IPS-18a (cell line): ENCODE measurements at regions not wholly inside any gene's neighbourhood (a gene's known extent, or its start where the extent isn't known, plus 50 kb on each side); places are given as distances from the start of the nearest gene placed in this dataset.
"Not testable (repeated sequence)": the region's sequence is repeated elsewhere in the genome, so short reads cannot be mapped to it uniquely, and the experiment has no call there.

Source experiments
- H3K27ac ChIP-seq: one replicate; pipeline ENCODE4 v1.5.1; 2013; ENCODE audit warnings: low read length
- H3K27me3 ChIP-seq: one replicate; pipeline ENCODE4 v1.6.1; 2013; ENCODE audit warnings: mild to moderate bottlenecking, low read length; ENCODE audit not compliant: control insufficient read depth, insufficient read depth
- H3K36me3 ChIP-seq: one replicate; pipeline ENCODE4 v1.6.1; 2013; ENCODE audit warnings: low read depth, low read length; ENCODE audit not compliant: control insufficient read depth
- H3K4me1 ChIP-seq: one replicate; pipeline ENCODE4 v1.6.1; 2013; ENCODE audit warnings: low read depth, low read length; ENCODE audit not compliant: control insufficient read depth
- H3K4me3 ChIP-seq: one replicate; pipeline ENCODE4 v1.5.1; 2013; ENCODE audit warnings: low read length
- H3K9ac ChIP-seq: one replicate; pipeline ENCODE4 v1.6.1; 2013; ENCODE audit warnings: mild to moderate bottlenecking, low read length, moderate library complexity
- H3K9me3 ChIP-seq: one replicate; pipeline ENCODE4 v1.6.1; 2013; ENCODE audit warnings: low read depth, low read length; ENCODE audit not compliant: control insufficient read depth

- no peaks in the 10 kb centered on the region for H3K27me3 ChIP-seq
- no peak overlapping the region for H3K9ac ChIP-seq
- H3K27ac ChIP-seq = no peak overlapping the region
- peaks cover 3% of the 10 kb centered on the region for H3K4me1 ChIP-seq
- no peaks in the 10 kb centered on the region for H3K36me3 ChIP-seq
- H3K9me3 ChIP-seq = no peaks in the 10 kb centered on the region
- no peak overlapping the region for H3K4me3 ChIP-seq
Observed at GRCh38 chr10:20656886-20657285, 240.2 kb downstream of the NEBL start.

DNA sequence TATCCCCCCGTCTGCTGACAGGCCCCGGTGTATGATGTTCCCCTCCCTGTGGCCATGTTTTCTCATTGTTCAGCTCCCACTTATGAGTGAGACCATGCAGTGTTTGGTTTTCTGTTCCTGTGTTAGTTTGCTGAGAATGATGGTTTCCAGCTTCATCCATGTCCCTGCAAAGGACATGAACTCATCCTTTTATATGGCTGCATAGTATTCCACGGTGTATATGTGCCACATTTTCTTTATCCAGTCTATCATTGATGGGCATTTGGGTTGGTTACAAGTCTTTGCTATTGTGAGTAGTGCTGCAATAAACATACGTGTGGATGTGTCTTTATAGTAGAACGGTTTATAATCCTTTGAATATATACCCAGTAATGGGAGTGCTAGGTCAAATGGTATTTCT, 244.7 kb downstream of the NEBL start:
- H3K27ac ChIP-seq, H3K4me1 ChIP-seq, H3K9me3 ChIP-seq, H3K4me3 ChIP-seq, H3K27me3 ChIP-seq, H3K9ac ChIP-seq, H3K36me3 ChIP-seq: not testable (repeated sequence)

DNA sequence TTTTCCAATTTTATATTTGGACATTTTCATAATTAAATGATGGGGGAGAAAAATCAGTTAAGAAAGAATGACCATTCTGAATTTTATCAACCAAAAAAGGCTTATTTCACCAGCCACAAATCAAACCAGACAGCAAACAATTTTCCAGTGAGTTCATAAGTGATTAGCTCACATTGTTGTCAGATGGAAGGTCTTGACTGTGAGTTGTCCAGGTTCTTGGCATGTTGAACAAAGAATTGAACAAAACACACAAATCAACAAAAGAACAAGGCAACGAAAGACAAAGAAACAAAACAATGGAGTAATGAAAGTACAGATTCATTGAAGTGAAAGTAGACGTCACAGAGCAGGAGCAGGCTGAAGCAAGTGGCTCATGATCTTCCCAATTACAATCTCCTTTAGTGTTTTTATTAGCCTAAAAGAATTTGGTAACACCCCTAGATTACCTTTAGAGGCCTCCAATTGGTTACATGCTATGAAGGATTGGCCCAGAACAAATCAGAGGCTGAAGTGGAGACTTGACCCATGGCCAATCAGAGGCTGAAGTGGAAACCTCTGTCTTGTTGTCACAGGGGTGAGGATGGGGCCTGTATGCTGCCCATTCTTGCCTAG, 248.7 kb downstream of the NEBL start:
- Histone ChIP-seq H3K36me3 (no peaks in the 10 kb centered on the region), H3K27me3 (no peaks in the 10 kb centered on the region), H3K4me1 (peaks cover 5% of the 10 kb centered on the region), H3K9me3 (no peaks in the 10 kb centered on the region), H3K4me3 (no peak overlapping the region), H3K9ac (no peak overlapping the region), H3K27ac (no peak overlapping the region)

DNA sequence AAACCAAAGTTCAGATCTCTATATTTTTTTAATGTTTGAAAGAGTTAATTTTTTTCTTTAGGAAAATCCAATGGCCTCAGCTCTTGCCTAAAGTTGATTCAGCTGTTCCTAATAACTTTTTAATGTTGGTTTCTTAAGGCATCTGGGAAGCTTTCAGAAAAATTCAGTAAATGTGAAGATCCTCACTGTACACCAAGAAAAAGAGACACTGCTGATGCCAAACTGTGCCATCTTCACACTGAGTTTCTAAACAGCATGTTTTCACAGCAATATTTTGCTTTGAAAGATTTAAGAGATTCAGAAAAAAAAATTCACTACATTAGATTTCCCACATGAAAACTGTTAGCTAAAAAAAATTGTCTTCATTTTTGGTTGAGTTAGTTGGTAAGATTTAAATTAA, 249.4 kb downstream of the NEBL start:
- Histone ChIP-seq H3K9ac (no peak overlapping the region), H3K27ac (no peak overlapping the region), H3K9me3 (no peaks in the 10 kb centered on the region), H3K27me3 (no peaks in the 10 kb centered on the region), H3K4me1 (peaks cover 5% of the 10 kb centered on the region), H3K36me3 (no peaks in the 10 kb centered on the region), H3K4me3 (no peak overlapping the region)

DNA sequence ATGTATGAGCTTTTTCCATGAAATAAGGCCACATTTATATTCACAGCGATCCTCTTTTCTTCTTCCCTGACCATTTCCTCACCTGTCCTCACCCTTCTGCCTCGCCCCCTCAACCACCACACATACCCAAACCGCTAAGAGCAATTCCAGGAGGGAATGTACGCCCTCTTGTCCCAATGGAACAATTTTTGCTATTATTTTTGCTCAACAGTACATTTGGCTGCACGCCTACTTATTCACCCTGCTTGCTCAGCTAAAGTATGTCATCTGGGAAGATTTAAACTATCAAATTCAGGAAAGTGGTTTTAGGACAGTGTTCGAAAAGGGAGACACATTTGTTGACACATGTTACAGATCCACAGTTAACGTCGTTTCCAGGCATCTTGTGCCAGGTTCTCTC, 252.7 kb downstream of the NEBL start:
- Histone ChIP-seq H3K4me1 (no peaks in the 10 kb centered on the region), H3K9me3 (no peaks in the 10 kb centered on the region), H3K27me3 (no peaks in the 10 kb centered on the region), H3K9ac (no peak overlapping the region), H3K4me3 (no peak overlapping the region), H3K27ac (no peak overlapping the region), H3K36me3 (no peaks in the 10 kb centered on the region)

GRCh38 chr10:20641605-20642004, 255.5 kb downstream of the NEBL start:
- Histone ChIP-seq H3K36me3 (no peaks in the 10 kb centered on the region), H3K9ac (no peak overlapping the region), H3K27ac (no peak overlapping the region), H3K27me3 (no peaks in the 10 kb centered on the region), H3K9me3 (no peaks in the 10 kb centered on the region), H3K4me1 (no peaks in the 10 kb centered on the region), H3K4me3 (no peak overlapping the region)

- no peaks in the 10 kb centered on the region for H3K36me3 ChIP-seq
- H3K4me1 ChIP-seq = no peaks in the 10 kb centered on the region
Observed at GRCh38 chr10:20635570-20635969, 261.5 kb downstream of the NEBL start.

DNA sequence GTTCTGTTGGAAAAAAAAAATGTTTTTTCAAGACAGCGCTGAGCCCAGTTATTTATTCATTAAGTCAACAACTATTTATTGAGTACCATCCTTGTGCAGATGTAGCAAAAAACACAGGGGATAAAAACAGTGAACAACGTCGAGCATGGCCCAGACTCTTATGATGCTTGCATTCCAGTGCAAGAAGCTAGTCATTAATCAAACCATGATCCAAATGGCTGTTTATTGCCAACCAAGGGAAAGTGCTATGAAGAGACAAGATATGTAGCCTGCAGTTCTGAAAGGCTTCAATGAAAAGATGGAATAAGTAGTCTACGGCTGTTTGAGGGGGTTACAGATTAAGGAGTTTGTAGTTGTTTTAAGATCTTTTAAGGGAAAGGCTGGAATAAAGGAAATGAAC, 262.3 kb downstream of the NEBL start:
- H3K36me3 ChIP-seq = no peaks in the 10 kb centered on the region
- H3K4me1 ChIP-seq = no peaks in the 10 kb centered on the region
- H3K27me3 ChIP-seq = no peaks in the 10 kb centered on the region
- H3K27ac ChIP-seq = no peak overlapping the region
- H3K9me3 ChIP-seq = no peaks in the 10 kb centered on the region
- no peak overlapping the region for H3K4me3 ChIP-seq
- no peak overlapping the region for H3K9ac ChIP-seq

More at GRCh38 chr10:20635570-20635969, 261.5 kb downstream of the NEBL start:
- no peaks in the 10 kb centered on the region for H3K9me3 ChIP-seq
- H3K27ac ChIP-seq = no peak overlapping the region
- no peak overlapping the region for H3K9ac ChIP-seq
- no peaks in the 10 kb centered on the region for H3K27me3 ChIP-seq
- no peak overlapping the region for H3K4me3 ChIP-seq

DNA sequence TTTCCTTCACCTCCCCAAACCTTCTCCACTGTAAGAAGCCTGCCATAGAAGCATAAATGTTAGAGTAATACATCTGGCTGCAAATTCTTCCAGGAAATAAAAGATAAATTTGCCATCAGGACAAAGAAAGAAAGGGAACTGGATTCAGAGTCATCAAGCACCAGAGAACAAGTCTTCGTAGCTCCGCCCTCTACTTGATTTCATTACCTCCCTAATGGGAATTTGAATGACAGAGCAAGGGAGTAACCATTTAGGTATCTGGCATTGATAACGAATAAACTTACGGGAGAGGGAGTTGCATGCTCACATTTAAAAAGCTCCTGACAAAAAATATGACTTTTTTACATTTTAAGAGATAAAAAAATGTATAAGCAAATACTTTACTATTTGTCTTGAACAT, 263.4 kb downstream of the NEBL start:
- no peaks in the 10 kb centered on the region for H3K4me1 ChIP-seq
- H3K4me3 ChIP-seq = no peak overlapping the region

DNA sequence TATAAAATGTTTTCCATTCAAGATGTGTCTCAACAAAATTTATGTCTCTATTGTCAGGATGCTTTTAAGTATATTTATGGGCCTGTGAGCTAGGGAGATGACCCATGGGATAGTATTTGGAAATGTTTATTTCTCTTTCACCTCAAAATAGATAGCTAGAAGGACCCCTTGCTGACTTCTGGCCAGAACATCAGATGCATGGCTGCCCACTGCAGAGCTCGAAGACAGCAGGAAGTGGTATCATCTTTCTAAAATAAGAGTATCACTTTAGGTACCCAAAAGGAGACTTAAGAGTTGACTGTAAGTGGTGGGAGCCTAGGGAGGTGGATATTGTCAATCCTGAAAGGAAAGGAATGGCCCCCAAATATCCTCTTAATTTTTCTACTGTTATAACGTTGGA, 264.4 kb downstream of the NEBL start:
- Histone ChIP-seq H3K27me3 (no peaks in the 10 kb centered on the region), H3K9ac (no peak overlapping the region), H3K36me3 (no peaks in the 10 kb centered on the region), H3K27ac (no peak overlapping the region), H3K9me3 (no peaks in the 10 kb centered on the region), H3K4me1 (no peaks in the 10 kb centered on the region), H3K4me3 (no peak overlapping the region)

More for the DNA sequence above, 263.4 kb downstream of the NEBL start:
- Histone ChIP-seq H3K9ac (no peak overlapping the region), H3K9me3 (no peaks in the 10 kb centered on the region), H3K27ac (no peak overlapping the region), H3K36me3 (no peaks in the 10 kb centered on the region), H3K27me3 (no peaks in the 10 kb centered on the region)

DNA sequence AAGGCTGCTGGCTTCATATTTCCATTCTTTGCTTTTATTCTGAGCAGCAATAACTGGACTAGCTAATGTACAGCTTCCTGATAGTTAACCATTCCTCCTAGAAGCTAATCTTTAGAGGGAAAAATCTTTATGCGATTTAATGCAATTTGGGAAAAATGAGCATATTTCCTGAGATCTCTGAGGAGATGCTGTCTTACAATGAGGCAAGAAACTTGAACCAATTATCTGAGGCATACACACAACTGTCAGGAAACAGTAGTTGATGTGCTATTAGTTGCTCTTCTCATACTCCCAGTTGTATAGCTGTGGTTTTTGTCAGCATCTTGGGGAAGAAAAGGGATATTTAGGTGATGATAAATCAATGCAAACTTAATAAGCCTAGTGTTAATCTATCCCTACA, 265.9 kb downstream of the NEBL start:
- Histone ChIP-seq H3K4me3 (no peak overlapping the region), H3K4me1 (no peaks in the 10 kb centered on the region), H3K27me3 (no peaks in the 10 kb centered on the region), H3K9ac (no peak overlapping the region), H3K27ac (no peak overlapping the region), H3K36me3 (no peaks in the 10 kb centered on the region), H3K9me3 (no peaks in the 10 kb centered on the region)

- no peak overlapping the region for H3K4me3 ChIP-seq
- H3K9me3 ChIP-seq = no peaks in the 10 kb centered on the region
- no peak overlapping the region for H3K27ac ChIP-seq
- no peaks in the 10 kb centered on the region for H3K27me3 ChIP-seq
- no peaks in the 10 kb centered on the region for H3K36me3 ChIP-seq
- no peak overlapping the region for H3K9ac ChIP-seq
- H3K4me1 ChIP-seq = no peaks in the 10 kb centered on the region
Observed at GRCh38 chr10:20630092-20630643, 266.9 kb downstream of the NEBL start.
